ENCODE measurements at regions not wholly inside any gene's neighbourhood (a gene's known extent, or its start where the extent isn't known, plus 50 kb on each side); places are given as distances from the start of the nearest gene placed in this dataset.

- whole genome bisulfite sequencing (ENCODE audit: insufficient coverage, insufficient replicate concordance, low lambda C conversion rate, missing lambda C conversion rate), result 50% methylated on average over 6 of the region's 6 CpGs
- H3K27ac ChIP-seq (ENCODE audit: control insufficient read depth, insufficient read depth), result no peak overlapping the region
- in situ Hi-C loops (cut with MboI), result no loop called here
These were observed 79.2 kb upstream of the ACSL4 start for GRCh38 chrX:109812236-109812635.

GRCh38 chrX:109813236-109813635 is 80.2 kb upstream of the ACSL4 start:
- FAIRE-seq (no peak), DNase-seq (ENCODE audit: low read depth, low spot score) (no peak), ATAC-seq (no peak)
- no peaks in the 10 kb centered on the region for H3K79me2 ChIP-seq (ENCODE audit: control insufficient read depth, insufficient read depth, low read length)
- ChIA-PET SMC1A (ENCODE audit: uncharacterized antibody, unreplicated experiment) (interaction anchor here (0.6 to 1.4 kb wide), 3 partner anchors 9 to 28 kb away, joined by 3 to 4 read pairs (median 3); no protein-coding TSS in a partner anchor), POLR2A (interaction anchor here (0.9 kb wide), 1 partner anchor 11 kb away, joined by 3 read pairs; no protein-coding TSS in a partner anchor), CTCF (no interaction called here), RAD21 (ENCODE audit: unreplicated experiment) (no interaction called here)
- H3K4me3 ChIP-seq, result no peak overlapping the region
- no peak overlapping the region for H3K4me2 ChIP-seq (ENCODE audit: control insufficient read depth, insufficient read depth)
- H3K9ac ChIP-seq (ENCODE audit: control insufficient read depth, insufficient read depth, low read length), result no peak overlapping the region
- in situ Hi-C loops (cut with MboI), result no loop called here
- no TSS peak for BruUV-seq (replicated peaks)
- intact Hi-C loops (cut with micrococcal nuclease; ENCODE audit: unreplicated experiment), result no loop called here
- H4K20me1 ChIP-seq (ENCODE audit: control insufficient read depth, insufficient read depth), result no peaks in the 10 kb centered on the region
- H3K4me1 ChIP-seq (ENCODE audit: control insufficient read depth, insufficient read depth, low read length), result no peaks in the 10 kb centered on the region
- H2AFZ ChIP-seq (ENCODE audit: control insufficient read depth, low read depth, low read length), result no peak overlapping the region
- no peaks in the 10 kb centered on the region for H3K36me3 ChIP-seq (ENCODE audit: control insufficient read depth in 2 of 2, insufficient read depth in 2 of 2, low read length in 1 of 2)
- no peaks in the 10 kb centered on the region for H3K9me3 ChIP-seq (replicated peaks; ENCODE audit: control insufficient read depth, insufficient read depth, low read length)
- no peak overlapping the region for H3K27ac ChIP-seq (ENCODE audit: control insufficient read depth, insufficient read depth)
- H3K27me3 ChIP-seq (replicated peaks in 1 of 2; ENCODE audit: control insufficient read depth in 2 of 2, insufficient read depth in 2 of 2, low read length in 1 of 2), result no peaks in the 10 kb centered on the region; a peak in 2 of 4 replicates
- TF ChIP-seq SP1 (IDR thresholded peaks at IDR 0.05; ENCODE audit: low read depth, low read length), result no peak
- no peak for TF ChIP-seq SIX5 (IDR thresholded peaks at IDR 0.05; ENCODE audit: low read depth, low read length, severe bottlenecking)
- TF ChIP-seq RCOR1 (conservative IDR thresholded peaks at IDR 0.05; ENCODE audit: low read depth, low read length), result no peak
- no peak for TF ChIP-seq POLR2AphosphoS2 (IDR thresholded peaks at IDR 0.05; ENCODE audit: low read depth, low read length)
- no peak for TF ChIP-seq DPF2 (IDR thresholded peaks at IDR 0.05)
- TF ChIP-seq STAT3 (IDR thresholded peaks at IDR 0.05; ENCODE audit: low read depth, low read length), result no peak
- no peak for TF ChIP-seq CREB1 (IDR thresholded peaks at IDR 0.05; ENCODE audit: low read depth)
- TF ChIP-seq, protein P1, sequence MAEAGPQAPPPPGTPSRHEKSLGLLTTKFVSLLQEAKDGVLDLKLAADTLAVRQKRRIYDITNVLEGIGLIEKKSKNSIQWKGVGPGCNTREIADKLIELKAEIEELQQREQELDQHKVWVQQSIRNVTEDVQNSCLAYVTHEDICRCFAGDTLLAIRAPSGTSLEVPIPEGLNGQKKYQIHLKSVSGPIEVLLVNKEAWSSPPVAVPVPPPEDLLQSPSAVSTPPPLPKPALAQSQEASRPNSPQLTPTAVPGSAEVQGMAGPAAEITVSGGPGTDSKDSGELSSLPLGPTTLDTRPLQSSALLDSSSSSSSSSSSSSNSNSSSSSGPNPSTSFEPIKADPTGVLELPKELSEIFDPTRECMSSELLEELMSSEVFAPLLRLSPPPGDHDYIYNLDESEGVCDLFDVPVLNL (IDR thresholded peaks at IDR 0.05; ENCODE audit: low read depth, low read length), result no peak
- TF ChIP-seq RFX5 (IDR thresholded peaks at IDR 0.05; ENCODE audit: low read depth, low read length), result no peak
- TF ChIP-seq SKIL (IDR thresholded peaks at IDR 0.05; ENCODE audit: low read depth, poor library complexity, severe bottlenecking), result no peak
- no peak for TF ChIP-seq SUPT20H (IDR thresholded peaks at IDR 0.05; ENCODE audit: borderline replicate concordance, control insufficient read depth, low read depth, low read length)
- no peak for TF ChIP-seq IRF5 (IDR thresholded peaks at IDR 0.05; ENCODE audit: borderline replicate concordance)

More at GRCh38 chrX:109812236-109812635, 79.2 kb upstream of the ACSL4 start:
- ChIA-PET SMC1A (ENCODE audit: uncharacterized antibody, unreplicated experiment) (interaction anchor here (0.6 to 1.4 kb wide), 3 partner anchors 10 to 28 kb away, joined by 3 read pairs; no protein-coding TSS in a partner anchor), POLR2A (no interaction called here), RAD21 (ENCODE audit: unreplicated experiment) (no interaction called here), CTCF (interaction anchor here (0.6 to 1.1 kb wide), 2 partner anchors 11 to 49 kb away, joined by 3 read pairs; no protein-coding TSS in a partner anchor)
- H3K4me2 ChIP-seq (ENCODE audit: control insufficient read depth, insufficient read depth), result no peak overlapping the region
- no peak overlapping the region for H3K9ac ChIP-seq (ENCODE audit: control insufficient read depth, insufficient read depth, low read length)
- DNase-seq (ENCODE audit: low read depth, low spot score), result no peak
- no peaks in the 10 kb centered on the region for H4K20me1 ChIP-seq (ENCODE audit: control insufficient read depth, insufficient read depth)
- no peak for TF ChIP-seq TBL1XR1 (IDR thresholded peaks at IDR 0.05; ENCODE audit: low read depth, low read length)
- TF ChIP-seq RUNX3 (IDR thresholded peaks at IDR 0.05; ENCODE audit: low read length), result no peak
- no peak for TF ChIP-seq NR2F1 (conservative IDR thresholded peaks at IDR 0.05)
- TF ChIP-seq ZNF384 (IDR thresholded peaks at IDR 0.05; ENCODE audit: borderline replicate concordance, low read depth, low read length), result no peak
- no peak for TF ChIP-seq TCF3 (IDR thresholded peaks at IDR 0.05; ENCODE audit: borderline replicate concordance, insufficient read depth, low read depth, low read length)
- no peak for TF ChIP-seq RB1 (IDR thresholded peaks at IDR 0.05; ENCODE audit: borderline replicate concordance)
- no peak for TF ChIP-seq ZSCAN29 (IDR thresholded peaks at IDR 0.05)
- no peak overlapping the region for H2AFZ ChIP-seq (ENCODE audit: control insufficient read depth, low read depth, low read length)
- FAIRE-seq, result no peak
- H3K36me3 ChIP-seq (ENCODE audit: control insufficient read depth in 2 of 2, insufficient read depth in 2 of 2, low read length in 1 of 2), result no peaks in the 10 kb centered on the region
- intact Hi-C loops (cut with micrococcal nuclease; ENCODE audit: unreplicated experiment), result no loop called here
- BruUV-seq (replicated peaks), result no TSS peak
- H3K9me3 ChIP-seq (replicated peaks; ENCODE audit: control insufficient read depth, insufficient read depth, low read length), result no peaks in the 10 kb centered on the region
- no peak for ATAC-seq
- H3K4me3 ChIP-seq, result no peak overlapping the region
- H3K4me1 ChIP-seq (ENCODE audit: control insufficient read depth, insufficient read depth, low read length), result no peaks in the 10 kb centered on the region
- H3K27me3 ChIP-seq (replicated peaks in 1 of 2; ENCODE audit: control insufficient read depth in 2 of 2, insufficient read depth in 2 of 2, low read length in 1 of 2), result no peaks in the 10 kb centered on the region; a peak in 2 of 4 replicates
- no peaks in the 10 kb centered on the region for H3K79me2 ChIP-seq (ENCODE audit: control insufficient read depth, insufficient read depth, low read length)
